ENCODE measurements at regions not wholly inside any gene's neighbourhood (a gene's known extent, or its start where the extent isn't known, plus 50 kb on each side); places are given as distances from the start of the nearest gene placed in this dataset.

DNA sequence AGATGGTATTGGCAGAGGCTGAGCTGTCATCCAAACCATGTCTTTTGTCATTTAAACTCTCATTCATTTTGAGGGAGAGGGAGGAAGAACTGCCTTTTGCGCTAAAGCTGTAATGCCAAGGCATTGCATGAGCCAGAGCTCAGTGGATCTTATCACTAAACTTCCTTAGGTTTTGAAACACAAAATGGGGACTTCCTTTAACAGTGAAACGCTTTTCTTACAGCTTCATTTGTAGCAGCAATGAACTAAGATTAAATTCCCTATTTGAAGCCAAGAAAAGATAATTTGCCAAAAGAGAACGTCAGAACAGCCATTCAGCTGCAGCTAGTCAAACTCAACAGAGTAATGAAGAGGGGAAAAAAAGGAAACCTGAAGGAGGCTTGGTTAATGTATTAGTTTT is 143.5 kb upstream of the MMADHC start:
- no peak for TF ChIP-seq CTCF (IDR thresholded peaks at IDR 0.05 in 8 of 11, conservative IDR thresholded peaks at IDR 0.05 in 3 of 11)
- no peak for TF ChIP-seq POLR2A (IDR thresholded peaks at IDR 0.05)
- no peak for TF ChIP-seq POLR2AphosphoS5 (IDR thresholded peaks at IDR 0.05)

Measured in spleen (tissue), 7 donors.